HG03460 (cell line): ENCODE measurements at regions not wholly inside any gene's neighbourhood (a gene's known extent, or its start where the extent isn't known, plus 50 kb on each side); places are given as distances from the start of the nearest gene placed in this dataset.

Experiments
- ATAC-seq: cut with Tn5 transposase; IDR thresholded peaks from one replicate; pipeline ENCODE4 v1.9.1; 2021; ENCODE audit not compliant: unreplicated experiment

DNA sequence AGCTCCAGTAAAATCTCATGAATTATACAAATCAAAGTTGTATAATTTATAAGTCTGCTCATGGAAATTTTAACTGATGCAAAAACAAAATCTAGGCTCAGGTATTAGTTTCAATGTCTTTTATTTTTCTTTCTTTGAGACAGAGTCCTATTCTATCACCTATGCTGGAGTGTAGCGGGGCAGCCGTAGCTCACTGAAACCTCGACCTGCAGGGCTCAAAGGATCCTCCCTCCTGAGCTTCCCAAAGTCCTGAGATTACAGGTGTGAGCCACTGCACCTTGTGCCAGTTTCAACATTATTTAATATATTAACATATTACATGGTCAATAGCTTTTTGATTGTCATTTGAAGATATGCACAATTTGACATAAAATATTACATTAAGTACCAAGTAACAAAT, 678.7 kb downstream of the ARAP2 start:
- ATAC-seq, result no peak

GRCh38 chr4:35591035-35591434, 653.3 kb downstream of the ARAP2 start:
- no peak for ATAC-seq

- no peak for ATAC-seq
Observed at GRCh38 chr4:35604252-35604651, 640.1 kb downstream of the ARAP2 start.

DNA sequence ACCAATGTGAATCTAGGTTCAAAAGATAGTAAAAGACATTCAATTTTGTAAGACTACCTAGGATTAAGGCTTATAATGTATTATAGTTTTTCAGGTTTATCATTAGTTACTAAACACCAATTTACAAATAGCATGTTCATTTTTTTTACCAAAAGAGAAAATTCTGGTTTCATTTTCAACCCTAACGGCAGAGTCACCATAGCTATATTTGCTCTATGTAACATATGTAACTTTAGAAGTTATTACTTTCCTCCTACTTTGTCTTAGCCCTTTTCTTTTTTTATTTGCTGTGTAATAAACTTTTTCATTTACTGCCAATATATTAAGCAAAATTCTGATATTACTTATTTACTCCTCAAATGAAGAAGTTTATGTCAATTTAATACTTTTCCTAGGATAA, 639.6 kb downstream of the ARAP2 start:
- ATAC-seq, result no peak

- ATAC-seq, result no peak
Observed at GRCh38 chr4:35608205-35608604, 636.1 kb downstream of the ARAP2 start.

- no peak for ATAC-seq
Observed at GRCh38 chr4:35614120-35614519, 630.2 kb downstream of the ARAP2 start.

DNA sequence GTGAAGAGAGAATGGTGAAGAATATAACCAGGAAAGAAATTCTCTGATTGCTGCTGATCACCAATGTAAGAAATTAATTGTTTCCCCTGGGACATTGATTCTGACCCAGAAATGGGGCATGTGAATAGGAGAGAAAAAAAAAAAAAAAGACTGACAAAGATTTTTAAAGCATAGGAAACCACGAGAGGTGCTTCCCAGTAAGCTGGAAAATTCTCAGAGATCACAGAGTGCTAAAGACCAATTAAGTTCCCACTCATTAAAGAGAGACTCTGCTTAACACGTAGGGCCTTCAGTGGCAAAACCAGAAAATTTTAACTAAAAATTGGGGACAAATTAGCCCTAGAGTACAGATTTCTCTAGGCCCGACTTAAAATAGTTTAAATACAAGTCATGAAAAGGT, 604.4 kb downstream of the ARAP2 start:
- ATAC-seq, result no peak

DNA sequence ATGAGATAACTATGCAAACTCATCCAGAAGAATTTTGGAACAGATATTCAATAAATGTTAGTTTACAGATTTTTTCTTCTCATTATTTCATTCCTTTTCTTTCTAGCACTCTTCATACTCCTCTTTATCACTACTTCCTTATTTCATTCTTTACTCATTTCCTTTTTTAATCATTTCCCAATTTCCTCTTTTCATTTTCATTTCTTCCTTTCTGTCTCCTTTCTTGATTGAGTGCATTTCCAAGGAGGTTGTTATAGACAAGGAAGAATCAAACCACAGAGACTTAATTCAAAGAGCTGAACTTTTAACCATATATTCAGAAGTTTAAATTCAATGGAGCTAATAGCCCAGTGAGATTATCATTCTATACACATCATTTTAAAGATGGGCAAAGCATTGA, 600.7 kb downstream of the ARAP2 start:
- ATAC-seq, result no peak

GRCh38 chr4:35644591-35644990, 599.7 kb downstream of the ARAP2 start:
- no peak for ATAC-seq

GRCh38 chr4:35649011-35649410, 595.3 kb downstream of the ARAP2 start:
- ATAC-seq, result no peak

DNA sequence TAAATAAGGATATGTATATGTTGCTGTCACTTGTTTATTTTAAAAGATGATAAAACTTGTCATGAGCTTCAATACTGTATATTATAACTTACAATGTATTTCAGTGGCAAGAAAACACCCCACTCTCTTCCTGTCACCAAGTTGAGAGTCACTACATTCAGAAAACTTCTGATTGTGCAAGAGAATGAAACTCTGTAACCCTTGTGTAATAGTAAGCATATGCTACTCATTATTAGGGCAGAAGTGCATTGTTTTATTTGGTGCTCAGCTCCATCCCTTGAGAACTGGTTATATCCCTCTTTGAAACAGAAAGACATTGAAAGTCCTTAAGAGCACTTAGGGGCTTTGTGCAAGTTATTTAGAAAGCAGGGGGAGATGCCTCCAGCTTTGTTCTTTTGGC, 594.5 kb downstream of the ARAP2 start:
- no peak for ATAC-seq

DNA sequence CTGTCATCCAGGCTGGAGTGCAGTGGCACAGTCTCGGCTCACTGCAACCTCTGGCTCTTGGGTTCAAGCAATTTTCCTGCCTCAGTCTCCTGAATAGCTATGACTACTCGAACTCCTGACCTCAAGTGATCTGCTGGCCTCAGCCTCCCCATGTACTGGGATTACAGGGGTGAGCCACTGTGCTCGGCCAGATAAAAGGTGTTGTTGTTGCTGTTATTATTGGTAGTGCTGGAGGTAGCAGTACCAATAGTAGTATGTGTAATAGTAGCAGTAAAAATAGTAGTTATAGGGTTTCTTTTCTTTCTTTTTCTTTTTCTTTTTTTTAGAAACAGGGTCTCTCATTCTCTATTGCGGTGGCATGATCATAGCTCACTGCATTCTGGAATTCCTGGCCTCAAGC, 592.1 kb downstream of the ARAP2 start:
- no peak for ATAC-seq

GRCh38 chr4:35653451-35653850, 590.9 kb downstream of the ARAP2 start:
- ATAC-seq, result no peak

DNA sequence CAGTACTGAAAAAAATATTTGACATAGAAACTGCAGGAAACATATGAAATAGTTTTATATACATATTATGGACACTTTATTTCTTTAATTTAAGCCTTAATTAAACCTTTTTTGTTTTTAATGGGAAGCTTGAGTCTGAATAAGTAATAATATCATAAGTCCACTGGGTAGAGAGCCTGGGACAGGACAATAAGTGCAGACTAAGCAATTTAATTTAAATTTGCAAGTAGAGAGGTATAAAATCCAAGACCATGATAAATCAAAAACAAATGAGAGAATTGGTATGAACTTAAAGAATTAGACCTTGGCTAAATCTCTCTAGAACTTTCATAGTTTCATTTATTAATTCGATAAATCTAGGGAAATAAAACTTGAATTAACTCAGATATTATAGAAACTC, 571.2 kb downstream of the ARAP2 start:
- no peak for ATAC-seq

GRCh38 chr4:35684755-35685154, 559.6 kb downstream of the ARAP2 start:
- ATAC-seq, result no peak

DNA sequence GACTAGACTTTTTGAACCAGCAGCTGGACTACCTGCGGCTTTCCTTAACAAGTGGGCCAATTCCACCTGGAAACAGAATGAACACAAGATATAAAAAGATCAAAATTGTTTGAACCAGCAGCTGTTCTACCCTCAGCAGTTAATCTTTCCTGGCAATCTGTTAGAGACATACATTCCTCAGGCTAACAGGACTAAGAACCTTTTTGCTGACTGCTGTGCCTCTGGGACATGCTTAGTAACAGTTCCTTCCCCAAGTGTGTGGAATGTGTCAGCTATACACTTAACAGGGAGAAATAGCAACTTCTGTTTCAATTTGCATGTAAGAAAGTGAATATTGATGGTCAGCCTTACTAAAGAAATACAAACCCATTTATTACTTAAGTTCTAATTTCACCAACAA, 554.4 kb downstream of the ARAP2 start:
- ATAC-seq, result no peak

DNA sequence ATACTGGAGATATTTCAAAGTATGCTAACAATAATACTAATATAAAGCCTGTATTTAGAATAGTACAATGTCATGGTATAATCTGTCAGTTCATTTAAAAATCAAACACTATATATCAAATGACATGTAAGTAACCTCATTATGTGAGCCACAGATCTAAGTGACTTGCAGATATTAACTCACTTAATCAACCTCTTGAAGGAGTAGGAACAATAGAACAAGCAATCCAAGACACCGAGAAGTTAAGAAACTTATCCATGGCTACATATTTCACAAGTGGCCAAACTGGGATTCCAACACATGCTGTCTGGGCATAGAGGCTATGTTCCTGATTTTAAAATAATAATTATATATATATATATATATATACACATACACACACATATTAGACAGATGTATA, 554.0 kb downstream of the ARAP2 start:
- ATAC-seq, result no peak

- ATAC-seq, result no peak
Observed at GRCh38 chr4:35695003-35695402, 549.3 kb downstream of the ARAP2 start.

GRCh38 chr4:35695421-35695820, 548.9 kb downstream of the ARAP2 start:
- no peak for ATAC-seq

DNA sequence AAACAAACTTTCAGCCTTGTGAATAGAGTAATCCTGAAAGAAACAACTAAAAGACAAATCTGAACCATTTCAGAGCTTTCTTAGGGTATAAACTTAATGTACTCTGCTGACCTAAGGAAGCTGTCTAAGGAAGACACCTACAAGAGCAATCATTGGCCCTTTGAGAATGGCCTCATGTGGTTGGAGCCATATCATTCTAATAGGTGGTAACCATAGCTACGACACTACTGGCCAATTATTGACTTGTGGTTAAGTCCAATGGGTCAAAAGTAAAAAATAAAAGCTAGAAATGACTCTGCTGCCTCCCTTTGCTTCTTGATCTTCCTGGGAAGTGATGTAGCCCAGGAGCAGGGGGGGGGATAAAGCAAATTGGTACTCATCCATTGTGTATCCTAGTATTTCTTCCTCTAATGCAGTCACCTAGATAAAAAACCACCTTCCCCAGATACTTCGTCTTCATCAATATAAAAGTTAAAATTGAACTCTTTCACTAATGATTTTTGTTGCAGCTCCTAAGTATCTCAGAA, 547.0 kb downstream of the ARAP2 start:
- ATAC-seq, result peak; percentile 85

DNA sequence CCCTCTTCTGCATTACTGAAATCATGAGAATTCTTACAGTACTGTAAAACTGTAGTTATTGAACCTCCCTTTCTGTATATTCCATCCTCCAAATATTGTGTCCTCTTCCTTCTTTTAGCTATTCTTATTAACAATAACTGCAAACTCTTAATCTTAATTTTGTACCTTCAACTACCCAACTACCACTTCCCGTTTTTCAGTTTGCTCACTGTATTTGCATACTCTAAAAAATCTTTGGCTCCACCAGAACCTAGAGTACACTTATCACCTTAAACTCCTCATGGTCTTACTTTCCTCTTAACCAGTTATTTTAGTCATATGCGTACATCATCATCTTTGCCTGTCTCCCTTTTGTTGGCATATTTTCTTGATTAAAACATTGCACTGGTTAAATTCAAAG, 543.7 kb downstream of the ARAP2 start:
- no peak for ATAC-seq

GRCh38 chr4:35709080-35709479, 535.2 kb downstream of the ARAP2 start:
- no peak for ATAC-seq

DNA sequence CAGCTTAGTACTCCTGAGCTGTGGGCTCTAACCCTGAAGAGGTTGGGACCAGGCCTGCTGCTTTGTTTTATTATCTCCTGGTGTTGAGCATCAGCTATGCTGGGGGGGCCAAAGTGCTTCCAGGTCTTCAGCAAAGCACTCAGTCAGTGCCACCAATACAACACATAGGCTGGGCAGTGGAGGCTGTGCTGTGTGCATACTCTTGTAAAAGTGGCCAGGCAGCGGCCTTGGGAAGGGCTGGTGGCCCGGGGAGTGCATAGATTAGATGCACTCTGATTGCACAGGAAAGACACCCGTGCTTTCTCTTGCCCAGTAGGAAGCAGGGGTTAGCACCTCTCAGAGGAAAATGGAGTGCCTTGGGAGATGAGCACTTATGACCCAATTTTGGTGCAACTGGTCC, 534.0 kb downstream of the ARAP2 start:
- ATAC-seq, result no peak

DNA sequence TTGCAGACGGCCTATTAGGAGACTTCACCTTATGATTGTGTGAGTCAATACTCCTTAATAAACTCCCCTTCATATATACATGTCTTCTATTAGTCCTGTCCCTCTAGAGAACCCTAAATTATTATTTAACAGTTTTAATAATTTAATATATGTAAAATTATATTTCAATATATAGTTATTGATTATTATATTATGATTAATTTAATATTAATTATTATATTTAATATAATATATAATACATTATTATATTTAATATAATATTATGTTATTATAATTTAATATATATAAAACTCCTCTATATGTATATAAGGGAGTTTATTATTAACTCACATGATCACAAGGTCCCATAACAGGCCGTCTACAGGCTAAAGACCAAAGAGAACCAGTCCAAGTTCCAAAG, 533.2 kb downstream of the ARAP2 start:
- ATAC-seq, result no peak
